Lower leg skin (tissue), 3 donors: ENCODE measurements at regions not wholly inside any gene's neighbourhood (a gene's known extent, or its start where the extent isn't known, plus 50 kb on each side); places are given as distances from the start of the nearest gene placed in this dataset.
"Not testable (repeated sequence)": the region's sequence is repeated elsewhere in the genome, so short reads cannot be mapped to it uniquely, and the experiment has no call there.

Experiments used
- CTCF ChIP-seq, 3 donors: fragments of 450-650 bp; IDR thresholded peaks; one replicate each; pipeline ENCODE4 v1.5.1; 2016; ENCODE audit warnings: antibody characterized with exemption in 3 of 3, mild to moderate bottlenecking in 3 of 3, moderate library complexity in 2 of 3
- POLR2A ChIP-seq, 2 donors: fragments of 450-650 bp; IDR thresholded peaks; one replicate each; pipeline ENCODE4 v1.6.1; 2016 to 2017; ENCODE audit warnings: antibody characterized with exemption in 2 of 2, mild to moderate bottlenecking in 1 of 2, moderate library complexity in 1 of 2

GRCh38 chr7:16255952-16256351 lies 165.4 kb downstream of the CRPPA start:
- not testable (repeated sequence) for TF ChIP-seq CTCF, POLR2A (IDR thresholded peaks at IDR 0.05)
